ENCODE measurements at regions not wholly inside any gene's neighbourhood (a gene's known extent, or its start where the extent isn't known, plus 50 kb on each side); places are given as distances from the start of the nearest gene placed in this dataset.

- DNase-seq: no peak
These were observed 214.6 kb downstream of the TSN start for GRCh38 chr2:121969766-121970639.

GRCh38 chr2:121972203-121972602 lies 216.8 kb downstream of the TSN start:
- no peak for DNase-seq

- DNase-seq: peak; percentile 87
These were observed 219.6 kb downstream of the TSN start for GRCh38 chr2:121974897-121975661.

GRCh38 chr2:121976926-121977325 lies 221.5 kb downstream of the TSN start:
- no peak for DNase-seq

- no peak for DNase-seq
These were observed 221.9 kb downstream of the TSN start for GRCh38 chr2:121977326-121977725.

GRCh38 chr2:121992700-121993099 lies 237.2 kb downstream of the TSN start:
- no peak for DNase-seq

GRCh38 chr2:121993682-121994081 lies 238.2 kb downstream of the TSN start:
- DNase-seq: no peak

GRCh38 chr2:121994238-121995206 lies 239.1 kb downstream of the TSN start:
- DNase-seq: no peak

- DNase-seq: no peak
These were observed 243.3 kb downstream of the TSN start for GRCh38 chr2:121998751-121999150.

- DNase-seq: peak; percentile 91
These were observed 243.8 kb downstream of the TSN start for GRCh38 chr2:121999264-121999663.

- DNase-seq: no peak
These were observed 245.3 kb downstream of the TSN start for GRCh38 chr2:122000556-122001340.

- no peak for DNase-seq
These were observed 246.0 kb downstream of the TSN start for GRCh38 chr2:122001441-122001874.

- peak; percentile 78 for DNase-seq
These were observed 247.9 kb downstream of the TSN start for GRCh38 chr2:122003196-122003940.

- DNase-seq: no peak
These were observed 251.7 kb downstream of the TSN start for GRCh38 chr2:122007126-122007525.

GRCh38 chr2:122007577-122007976 lies 252.1 kb downstream of the TSN start:
- no peak for DNase-seq

- peak; percentile 41 for DNase-seq
These were observed 254.1 kb downstream of the TSN start for GRCh38 chr2:122009561-122009960.

- DNase-seq: no peak
These were observed 256.2 kb downstream of the TSN start for GRCh38 chr2:122011493-122012270.

- no peak for DNase-seq
These were observed 263.3 kb downstream of the TSN start for GRCh38 chr2:122018736-122019135.

- peak; percentile 6 for DNase-seq
These were observed 264.3 kb downstream of the TSN start for GRCh38 chr2:122019724-122020123.

- no peak for DNase-seq
These were observed 264.9 kb downstream of the TSN start for GRCh38 chr2:122020377-122020776.
